ENCODE measurements at regions not wholly inside any gene's neighbourhood (a gene's known extent, or its start where the extent isn't known, plus 50 kb on each side); places are given as distances from the start of the nearest gene placed in this dataset.

GRCh38 chr10:4533621-4534020 lies 292.4 kb upstream of the AKR1E2 start:
- no peak for DNase-seq (ENCODE audit: extremely low read depth in 1 of 2, low read depth in 1 of 2)

- no peak for DNase-seq (ENCODE audit: extremely low read depth in 1 of 2, low read depth in 1 of 2)
Observed at GRCh38 chr10:4532976-4533375, 293.0 kb upstream of the AKR1E2 start.

GRCh38 chr10:4532467-4532866 lies 293.5 kb upstream of the AKR1E2 start:
- DNase-seq (ENCODE audit: extremely low read depth in 1 of 2, low read depth in 1 of 2) = no peak

GRCh38 chr10:4532011-4532410 lies 294.0 kb upstream of the AKR1E2 start:
- no peak for DNase-seq (ENCODE audit: extremely low read depth in 1 of 2, low read depth in 1 of 2)

- DNase-seq (ENCODE audit: extremely low read depth in 1 of 2, low read depth in 1 of 2) = no peak
Observed at GRCh38 chr10:4529266-4529665, 296.7 kb upstream of the AKR1E2 start.

GRCh38 chr10:4527281-4527970 lies 298.6 kb upstream of the AKR1E2 start:
- DNase-seq (ENCODE audit: extremely low read depth in 1 of 2, low read depth in 1 of 2) = no peak

- no peak for DNase-seq (ENCODE audit: extremely low read depth in 1 of 2, low read depth in 1 of 2)
Observed at GRCh38 chr10:4526311-4526731, 299.7 kb upstream of the AKR1E2 start.

- DNase-seq (ENCODE audit: extremely low read depth in 1 of 2, low read depth in 1 of 2) = no peak
Observed at GRCh38 chr10:4525103-4525502, 300.9 kb upstream of the AKR1E2 start.

- no peak for DNase-seq (ENCODE audit: extremely low read depth in 1 of 2, low read depth in 1 of 2)
Observed at GRCh38 chr10:4522296-4523000, 303.6 kb upstream of the AKR1E2 start.

GRCh38 chr10:4519658-4520402 lies 306.2 kb upstream of the AKR1E2 start:
- no peak for DNase-seq (ENCODE audit: extremely low read depth in 1 of 2, low read depth in 1 of 2)

GRCh38 chr10:4517746-4518145 lies 308.3 kb upstream of the AKR1E2 start:
- DNase-seq (ENCODE audit: extremely low read depth in 1 of 2, low read depth in 1 of 2) = no peak

- DNase-seq (ENCODE audit: extremely low read depth in 1 of 2, low read depth in 1 of 2) = no peak
Observed at GRCh38 chr10:4515721-4516120, 310.3 kb upstream of the AKR1E2 start.

GRCh38 chr10:4514445-4515108 lies 311.4 kb upstream of the AKR1E2 start:
- no peak for DNase-seq (ENCODE audit: extremely low read depth in 1 of 2, low read depth in 1 of 2)

- DNase-seq (ENCODE audit: extremely low read depth in 1 of 2, low read depth in 1 of 2) = no peak
Observed at GRCh38 chr10:4512671-4513240, 313.3 kb upstream of the AKR1E2 start.

GRCh38 chr10:4512196-4512595 lies 313.8 kb upstream of the AKR1E2 start:
- no peak for DNase-seq (ENCODE audit: extremely low read depth in 1 of 2, low read depth in 1 of 2)

GRCh38 chr10:4511509-4511908 lies 314.5 kb upstream of the AKR1E2 start:
- no peak for DNase-seq (ENCODE audit: extremely low read depth in 1 of 2, low read depth in 1 of 2)

- no peak for DNase-seq (ENCODE audit: extremely low read depth in 1 of 2, low read depth in 1 of 2)
Observed at GRCh38 chr10:4509405-4509804, 316.6 kb upstream of the AKR1E2 start.

GRCh38 chr10:4506095-4506494 lies 319.9 kb upstream of the AKR1E2 start:
- DNase-seq (ENCODE audit: extremely low read depth in 1 of 2, low read depth in 1 of 2) = no peak

GRCh38 chr10:4504550-4504949 lies 321.5 kb upstream of the AKR1E2 start:
- no peak for DNase-seq (ENCODE audit: extremely low read depth in 1 of 2, low read depth in 1 of 2)

- no peak for DNase-seq (ENCODE audit: extremely low read depth in 1 of 2, low read depth in 1 of 2)
Observed at GRCh38 chr10:4503076-4503475, 322.9 kb upstream of the AKR1E2 start.

- no peak for DNase-seq (ENCODE audit: extremely low read depth in 1 of 2, low read depth in 1 of 2)
Observed at GRCh38 chr10:4501306-4501705, 324.7 kb upstream of the AKR1E2 start.

All from stimulated activated CD8-positive, alpha-beta memory T cell treated with anti-CD3 and anti-CD28 coated beads, Interleukin-7, amount 100 ng/mL, for 48 hours (primary cell).